GM23338 (cell line): ENCODE measurements at regions not wholly inside any gene's neighbourhood (a gene's known extent, or its start where the extent isn't known, plus 50 kb on each side); places are given as distances from the start of the nearest gene placed in this dataset.

ENCODE experiments used
- CREB1 ChIP-seq: fragments of 250-450 bp; sonication (Bioruptor Pico); IDR thresholded peaks from 2 replicates; pipeline ENCODE4 v1.5.0; 2020; ENCODE audit warnings: low read depth, mild to moderate bottlenecking, moderate library complexity
- EZH2 ChIP-seq: fragments of 200-600 bp; sonication (generic); IDR thresholded peaks from one replicate; pipeline ENCODE4 v1.8.0; 2017; ENCODE audit warnings: antibody characterized with exemption, mild to moderate bottlenecking, low read depth; ENCODE audit not compliant: unreplicated experiment
- EZH2phosphoT487 ChIP-seq: fragments of 200-600 bp; sonication (generic); IDR thresholded peaks from one replicate; pipeline ENCODE4 v1.8.1; 2018; ENCODE audit warnings: antibody characterized with exemption; ENCODE audit not compliant: unreplicated experiment
- JUNB ChIP-seq: IDR thresholded peaks from one replicate; pipeline ENCODE4 v1.6.1; 2016; ENCODE audit warnings: antibody characterized with exemption; ENCODE audit not compliant: unreplicated experiment
- POLR2AphosphoS5 ChIP-seq: IDR thresholded peaks from 2 replicates; pipeline ENCODE4 v1.6.1; 2016; ENCODE audit warnings: antibody characterized with exemption, low read depth
- TF ChIP-seq, protein P1 (sequence below), 2 experiments: fragments of 200-600 bp in 1 of 2; sonication (generic) in 1 of 2; conservative IDR thresholded peaks; 2 replicates each; pipeline versions ENCODE4 v1.5.1 to v1.6.1; 2016 to 2017; ENCODE audit warnings: antibody characterized with exemption in 2 of 2, low read depth in 2 of 2, mild to moderate bottlenecking in 2 of 2, moderate library complexity in 1 of 2
- TF ChIP-seq, protein P2 (sequence below): IDR thresholded peaks from one replicate; pipeline ENCODE4 v1.6.1; 2018; ENCODE audit warnings: antibody characterized with exemption; ENCODE audit not compliant: unreplicated experiment
- TF ChIP-seq, protein P3 (sequence below): IDR thresholded peaks from 2 replicates; pipeline ENCODE4 v1.6.1; 2016; ENCODE audit warnings: antibody characterized with exemption

DNA sequence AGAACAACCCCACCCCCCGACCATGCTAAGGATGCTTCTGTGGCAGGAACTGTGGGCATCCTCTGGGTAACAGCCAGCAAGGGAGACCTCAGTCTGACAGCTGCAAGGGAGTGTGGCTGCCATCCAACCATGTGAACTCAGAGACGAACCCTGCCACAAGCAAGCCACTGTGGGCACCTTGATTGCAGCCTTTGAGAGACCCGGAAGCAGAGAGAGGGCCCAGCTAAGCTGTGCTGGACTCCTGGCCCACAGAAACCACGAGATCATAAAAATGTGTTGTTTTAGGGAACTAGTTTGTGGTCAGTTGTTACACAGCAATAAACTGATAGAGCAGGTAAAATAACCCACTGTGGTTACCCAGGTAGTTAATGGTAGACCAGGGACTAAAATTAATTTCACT lies 414.6 kb downstream of the CDH26 start:
- TF ChIP-seq POLR2AphosphoS5 (no peak), EZH2 (no peak), EZH2phosphoT487 (no peak), CREB1 (CRISPR knock-in tag) (no peak), JUNB (no peak)
- TF ChIP-seq, protein P1, sequence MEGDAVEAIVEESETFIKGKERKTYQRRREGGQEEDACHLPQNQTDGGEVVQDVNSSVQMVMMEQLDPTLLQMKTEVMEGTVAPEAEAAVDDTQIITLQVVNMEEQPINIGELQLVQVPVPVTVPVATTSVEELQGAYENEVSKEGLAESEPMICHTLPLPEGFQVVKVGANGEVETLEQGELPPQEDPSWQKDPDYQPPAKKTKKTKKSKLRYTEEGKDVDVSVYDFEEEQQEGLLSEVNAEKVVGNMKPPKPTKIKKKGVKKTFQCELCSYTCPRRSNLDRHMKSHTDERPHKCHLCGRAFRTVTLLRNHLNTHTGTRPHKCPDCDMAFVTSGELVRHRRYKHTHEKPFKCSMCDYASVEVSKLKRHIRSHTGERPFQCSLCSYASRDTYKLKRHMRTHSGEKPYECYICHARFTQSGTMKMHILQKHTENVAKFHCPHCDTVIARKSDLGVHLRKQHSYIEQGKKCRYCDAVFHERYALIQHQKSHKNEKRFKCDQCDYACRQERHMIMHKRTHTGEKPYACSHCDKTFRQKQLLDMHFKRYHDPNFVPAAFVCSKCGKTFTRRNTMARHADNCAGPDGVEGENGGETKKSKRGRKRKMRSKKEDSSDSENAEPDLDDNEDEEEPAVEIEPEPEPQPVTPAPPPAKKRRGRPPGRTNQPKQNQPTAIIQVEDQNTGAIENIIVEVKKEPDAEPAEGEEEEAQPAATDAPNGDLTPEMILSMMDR (conservative IDR thresholded peaks at IDR 0.05; ENCODE audit: low read depth in 2 of 2), result no peak
- TF ChIP-seq, protein P2, sequence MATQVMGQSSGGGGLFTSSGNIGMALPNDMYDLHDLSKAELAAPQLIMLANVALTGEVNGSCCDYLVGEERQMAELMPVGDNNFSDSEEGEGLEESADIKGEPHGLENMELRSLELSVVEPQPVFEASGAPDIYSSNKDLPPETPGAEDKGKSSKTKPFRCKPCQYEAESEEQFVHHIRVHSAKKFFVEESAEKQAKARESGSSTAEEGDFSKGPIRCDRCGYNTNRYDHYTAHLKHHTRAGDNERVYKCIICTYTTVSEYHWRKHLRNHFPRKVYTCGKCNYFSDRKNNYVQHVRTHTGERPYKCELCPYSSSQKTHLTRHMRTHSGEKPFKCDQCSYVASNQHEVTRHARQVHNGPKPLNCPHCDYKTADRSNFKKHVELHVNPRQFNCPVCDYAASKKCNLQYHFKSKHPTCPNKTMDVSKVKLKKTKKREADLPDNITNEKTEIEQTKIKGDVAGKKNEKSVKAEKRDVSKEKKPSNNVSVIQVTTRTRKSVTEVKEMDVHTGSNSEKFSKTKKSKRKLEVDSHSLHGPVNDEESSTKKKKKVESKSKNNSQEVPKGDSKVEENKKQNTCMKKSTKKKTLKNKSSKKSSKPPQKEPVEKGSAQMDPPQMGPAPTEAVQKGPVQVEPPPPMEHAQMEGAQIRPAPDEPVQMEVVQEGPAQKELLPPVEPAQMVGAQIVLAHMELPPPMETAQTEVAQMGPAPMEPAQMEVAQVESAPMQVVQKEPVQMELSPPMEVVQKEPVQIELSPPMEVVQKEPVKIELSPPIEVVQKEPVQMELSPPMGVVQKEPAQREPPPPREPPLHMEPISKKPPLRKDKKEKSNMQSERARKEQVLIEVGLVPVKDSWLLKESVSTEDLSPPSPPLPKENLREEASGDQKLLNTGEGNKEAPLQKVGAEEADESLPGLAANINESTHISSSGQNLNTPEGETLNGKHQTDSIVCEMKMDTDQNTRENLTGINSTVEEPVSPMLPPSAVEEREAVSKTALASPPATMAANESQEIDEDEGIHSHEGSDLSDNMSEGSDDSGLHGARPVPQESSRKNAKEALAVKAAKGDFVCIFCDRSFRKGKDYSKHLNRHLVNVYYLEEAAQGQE, result no peak
- TF ChIP-seq, protein P3, sequence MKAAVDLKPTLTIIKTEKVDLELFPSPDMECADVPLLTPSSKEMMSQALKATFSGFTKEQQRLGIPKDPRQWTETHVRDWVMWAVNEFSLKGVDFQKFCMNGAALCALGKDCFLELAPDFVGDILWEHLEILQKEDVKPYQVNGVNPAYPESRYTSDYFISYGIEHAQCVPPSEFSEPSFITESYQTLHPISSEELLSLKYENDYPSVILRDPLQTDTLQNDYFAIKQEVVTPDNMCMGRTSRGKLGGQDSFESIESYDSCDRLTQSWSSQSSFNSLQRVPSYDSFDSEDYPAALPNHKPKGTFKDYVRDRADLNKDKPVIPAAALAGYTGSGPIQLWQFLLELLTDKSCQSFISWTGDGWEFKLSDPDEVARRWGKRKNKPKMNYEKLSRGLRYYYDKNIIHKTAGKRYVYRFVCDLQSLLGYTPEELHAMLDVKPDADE, result no peak
